Keratinocyte (primary cell): ENCODE measurements at regions not wholly inside any gene's neighbourhood (a gene's known extent, or its start where the extent isn't known, plus 50 kb on each side); places are given as distances from the start of the nearest gene placed in this dataset.

Experiments
- CTCF ChIP-seq, 3 experiments: IDR thresholded peaks in 1 of 3; conservative IDR thresholded peaks in 1 of 3; optimal IDR thresholded peaks in 1 of 3; 2 replicates in 2 of 3; 3 replicates in 1 of 3; pipeline versions ENCODE3 to v1.5.1; 2011; ENCODE audit warnings: low read length in 3 of 3, mild to moderate bottlenecking in 3 of 3, moderate library complexity in 2 of 3, control low read depth in 1 of 3, inconsistent platforms in 1 of 3; ENCODE audit not compliant: insufficient read depth in 2 of 3; ENCODE audit errors: extremely low read depth in 1 of 3
- EZH2 ChIP-seq: IDR thresholded peaks from one replicate; pipeline ENCODE4 v1.6.1; 2012; ENCODE audit warnings: inconsistent platforms, mild to moderate bottlenecking, low read length, moderate library complexity

- TF ChIP-seq CTCF (optimal IDR thresholded peaks at IDR 0.05 in 1 of 3, IDR thresholded peaks at IDR 0.05 in 1 of 3, conservative IDR thresholded peaks at IDR 0.05 in 1 of 3; ENCODE audit: extremely low read depth in 1 of 3, insufficient read depth in 2 of 3, low read length in 3 of 3) (no peak), EZH2 (no peak)
Observed at GRCh38 chr4:156620786-156621185, 350.8 kb downstream of the PDGFC start.
